OCI-LY7 (cell line): ENCODE measurements at regions not wholly inside any gene's neighbourhood (a gene's known extent, or its start where the extent isn't known, plus 50 kb on each side); places are given as distances from the start of the nearest gene placed in this dataset.

ENCODE experiments used
- BruUV-seq: library from RNA; stranded (reverse); fragments of 400-500 nt; replicated peaks from 2 replicates; lab custom pipeline; 2021; lab: Mats Ljungman, UMichigan
- CTCF ChIA-PET: fragments of 300-600 bp; sonication (Branson Sonifier 250); formaldehyde crosslinking; loops from one replicate; lab custom pipeline; 2022; ENCODE audit warnings: antibody characterized with exemption; ENCODE audit not compliant: unreplicated experiment; lab: Charles Lee
- POLR2A ChIA-PET: fragments of 300-600 bp; sonication (Branson Sonifier 250); formaldehyde crosslinking; loops from one replicate; lab custom pipeline; 2022; ENCODE audit warnings: antibody characterized with exemption; lab: Charles Lee
- DNase-seq: peaks from one replicate; pipeline ENCODE4 v3.0.0-alpha.2; 2015; ENCODE audit warnings: low spot score
- H2AFZ ChIP-seq: fragments of 200-600 bp; sonication (generic), shearing (Covaris generic); 2 replicates; pipeline ENCODE4 v1.6.1; 2014; ENCODE audit warnings: mild to moderate bottlenecking, antibody characterized with exemption, low read length, moderate library complexity
- H3K27ac ChIP-seq: fragments of 200-600 bp; sonication (generic); 2 replicates; pipeline ENCODE4 v1.5.1; 2014; ENCODE audit warnings: mixed run types, low read depth, mild to moderate bottlenecking, moderate library complexity, low read length, inconsistent platforms; ENCODE audit not compliant: poor library complexity, severe bottlenecking
- H3K36me3 ChIP-seq: fragments of 200-600 bp; sonication (generic); 2 replicates; pipeline ENCODE4 v1.6.1; 2014; ENCODE audit warnings: mild to moderate bottlenecking, antibody characterized with exemption, low read length, moderate library complexity, mixed read lengths; ENCODE audit not compliant: insufficient read depth
- H3K4me1 ChIP-seq: fragments of 200-600 bp; sonication (generic); 2 replicates; pipeline ENCODE4 v1.5.1; 2014; ENCODE audit warnings: mild to moderate bottlenecking, low read length; ENCODE audit not compliant: insufficient read depth, poor library complexity, severe bottlenecking
- H3K4me2 ChIP-seq: fragments of 200-600 bp; sonication (generic); 2 replicates; pipeline ENCODE4 v1.6.1; 2014; ENCODE audit warnings: mild to moderate bottlenecking, low read length
- H3K4me3 ChIP-seq: fragments of 200-600 bp; sonication (generic); 2 replicates; pipeline ENCODE4 v1.5.1; 2014; ENCODE audit warnings: mild to moderate bottlenecking, low read depth, low read length; ENCODE audit not compliant: poor library complexity, severe bottlenecking
- H3K79me2 ChIP-seq: fragments of 200-600 bp; sonication (generic); 2 replicates; pipeline ENCODE4 v1.6.1; 2016; ENCODE audit warnings: low read depth, mild to moderate bottlenecking, low read length, moderate library complexity, mixed read lengths; ENCODE audit not compliant: insufficient read depth
- H3K9me2 ChIP-seq: fragments of 200-600 bp; sonication (generic); 2 replicates; pipeline ENCODE4 v1.6.1; 2016; ENCODE audit warnings: mild to moderate bottlenecking, low read length, mixed read lengths; ENCODE audit not compliant: insufficient read depth
- H3K9me3 ChIP-seq: fragments of 200-600 bp; sonication (generic); 2 replicates; pipeline ENCODE4 v1.6.1; 2014; ENCODE audit warnings: mild to moderate bottlenecking, mixed run types, low read length, mixed read lengths
- H4K20me1 ChIP-seq: fragments of 200-600 bp; sonication (generic); 2 replicates; pipeline ENCODE4 v1.6.1; 2014; ENCODE audit warnings: mild to moderate bottlenecking, antibody characterized with exemption, low read length, moderate library complexity, mixed read lengths; ENCODE audit not compliant: insufficient read depth
- CTCF ChIP-seq: fragments of 200-600 bp; sonication (generic); conservative IDR thresholded peaks from 2 replicates; pipeline ENCODE4 v1.5.1; 2014; ENCODE audit warnings: mild to moderate bottlenecking, antibody characterized with exemption, low read length, moderate library complexity, mixed read lengths
- EZH2phosphoT487 ChIP-seq: fragments of 200-600 bp; sonication (generic); IDR thresholded peaks from 2 replicates; pipeline ENCODE4 v1.6.1; 2018; ENCODE audit warnings: low read depth, borderline replicate concordance, mild to moderate bottlenecking, mixed run types, antibody characterized with exemption, low read length, moderate library complexity, mixed read lengths
- intact Hi-C: fragments of 100-400 bp; cut with micrococcal nuclease; formaldehyde crosslinking; loops from one replicate; pipeline ENCODE4 v1.10.0; 2022; ENCODE audit not compliant: unreplicated experiment

- Histone ChIP-seq H3K4me3 (no peak overlapping the region), H3K36me3 (no peaks in the 10 kb centered on the region), H3K79me2 (no peaks in the 10 kb centered on the region), H2AFZ (no peak overlapping the region), H3K9me2 (no peaks in the 10 kb centered on the region), H3K4me1 (no peaks in the 10 kb centered on the region), H4K20me1 (no peaks in the 10 kb centered on the region), H3K9me3 (no peaks in the 10 kb centered on the region), H3K27ac (no peak overlapping the region), H3K4me2 (no peak overlapping the region)
- ChIA-PET POLR2A (no interaction called here), CTCF (no interaction called here)
- no TSS peak for BruUV-seq
- DNase-seq = no peak
- intact Hi-C loops = no loop called here
- TF ChIP-seq CTCF (no peak), EZH2phosphoT487 (no peak)
These were observed 686.9 kb upstream of the MAP3K7 start for GRCh38 chr6:91273729-91274128.

GRCh38 chr6:91271807-91272206 lies 684.9 kb upstream of the MAP3K7 start:
- no TSS peak for BruUV-seq
- CTCF ChIA-PET = no interaction called here

GRCh38 chr6:91268941-91269340 lies 682.1 kb upstream of the MAP3K7 start:
- Histone ChIP-seq H4K20me1 (no peaks in the 10 kb centered on the region), H3K27ac (no peak overlapping the region), H3K79me2 (no peaks in the 10 kb centered on the region), H3K4me3 (no peak overlapping the region), H3K36me3 (no peaks in the 10 kb centered on the region), H3K4me2 (no peak overlapping the region), H3K4me1 (no peaks in the 10 kb centered on the region), H3K9me2 (no peaks in the 10 kb centered on the region), H2AFZ (no peak overlapping the region), H3K9me3 (no peaks in the 10 kb centered on the region)
- POLR2A ChIA-PET = no interaction called here
- no peak for DNase-seq
- intact Hi-C loops = no loop called here
- TF ChIP-seq EZH2phosphoT487 (no peak), CTCF (no peak)
- no TSS peak for BruUV-seq
- CTCF ChIA-PET = no interaction called here

More at GRCh38 chr6:91271807-91272206, 684.9 kb upstream of the MAP3K7 start:
- no peaks in the 10 kb centered on the region for H3K4me1 ChIP-seq
- no peaks in the 10 kb centered on the region for H3K9me2 ChIP-seq
- H3K9me3 ChIP-seq = no peaks in the 10 kb centered on the region
- POLR2A ChIA-PET = no interaction called here
- no peaks in the 10 kb centered on the region for H4K20me1 ChIP-seq
- no peaks in the 10 kb centered on the region for H3K79me2 ChIP-seq
- TF ChIP-seq CTCF (no peak), EZH2phosphoT487 (no peak)
- no peaks in the 10 kb centered on the region for H3K36me3 ChIP-seq
- DNase-seq = no peak
- no peak overlapping the region for H3K4me2 ChIP-seq
- no peak overlapping the region for H3K4me3 ChIP-seq
- intact Hi-C loops = no loop called here
- H3K27ac ChIP-seq = no peak overlapping the region
- no peak overlapping the region for H2AFZ ChIP-seq
